ENCODE measurements at regions not wholly inside any gene's neighbourhood (a gene's known extent, or its start where the extent isn't known, plus 50 kb on each side); places are given as distances from the start of the nearest gene placed in this dataset.

DNA sequence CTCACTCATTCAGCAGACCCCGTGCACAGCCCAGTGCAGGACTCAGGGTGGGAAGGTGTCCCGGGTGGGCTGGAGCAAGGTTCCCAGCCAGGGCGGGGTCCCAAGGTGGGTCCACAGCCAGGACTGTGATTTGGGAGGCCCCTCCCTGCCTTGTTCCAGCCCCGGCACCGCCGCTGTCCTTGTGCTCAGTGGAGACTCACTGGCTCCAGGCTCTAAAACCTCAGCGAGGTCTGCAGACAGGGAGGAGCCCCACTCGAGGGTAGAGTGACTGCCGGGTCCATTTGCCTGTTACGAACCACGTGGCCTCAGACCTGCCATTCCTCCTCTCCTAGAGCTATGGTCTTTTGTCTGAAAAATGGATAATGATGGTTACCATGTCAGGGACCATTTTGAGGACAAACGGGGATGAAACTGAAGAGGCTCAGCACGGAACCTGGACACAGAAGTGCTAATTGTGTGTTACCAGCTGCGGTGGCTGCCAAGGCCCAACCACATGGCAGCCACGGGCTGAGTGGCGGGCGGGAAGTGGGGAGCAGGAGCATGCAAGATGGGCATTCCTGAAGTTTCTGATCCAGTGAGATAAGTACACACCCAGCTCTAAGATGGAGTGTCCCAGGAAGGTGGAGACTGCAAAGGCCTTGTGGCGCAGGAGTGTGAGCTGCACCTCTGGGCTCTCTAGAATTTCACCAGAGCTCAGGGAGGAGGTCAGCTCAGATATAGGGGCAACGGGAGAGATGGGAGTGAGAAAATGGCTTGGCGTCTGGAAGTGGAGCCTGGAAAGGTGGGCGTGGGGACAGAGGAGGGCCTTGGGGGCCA lies 317.6 kb downstream of the SEC14L1 start:
- DNase-seq: no peak
- Histone ChIP-seq H3K36me3 (peaks cover 0 to 12% (median 3%) of the 10 kb centered on the region in 4 donors), H3K4me1 (peaks cover 67 to 100% (median 89%) of the 10 kb centered on the region in 4 donors), H3K9me3 (no peaks in the 10 kb centered on the region), H3K27me3 (no peaks in the 10 kb centered on the region), H3K4me3 (peak overlapping the region in 2 of 4 donors; percentile 14 to 20), H3K27ac (peak overlapping the region in 4 of 5 donors; percentile 67 to 96 (median 91))
- intact Hi-C loops (cut with DNase I; ENCODE audit: low total_unique reads): no loop called here
- WGBS, 5 donors: 64 to 71% (median 68%) methylated on average over 20 to 21 of the region's 21 CpGs
- TF ChIP-seq, protein P1, sequence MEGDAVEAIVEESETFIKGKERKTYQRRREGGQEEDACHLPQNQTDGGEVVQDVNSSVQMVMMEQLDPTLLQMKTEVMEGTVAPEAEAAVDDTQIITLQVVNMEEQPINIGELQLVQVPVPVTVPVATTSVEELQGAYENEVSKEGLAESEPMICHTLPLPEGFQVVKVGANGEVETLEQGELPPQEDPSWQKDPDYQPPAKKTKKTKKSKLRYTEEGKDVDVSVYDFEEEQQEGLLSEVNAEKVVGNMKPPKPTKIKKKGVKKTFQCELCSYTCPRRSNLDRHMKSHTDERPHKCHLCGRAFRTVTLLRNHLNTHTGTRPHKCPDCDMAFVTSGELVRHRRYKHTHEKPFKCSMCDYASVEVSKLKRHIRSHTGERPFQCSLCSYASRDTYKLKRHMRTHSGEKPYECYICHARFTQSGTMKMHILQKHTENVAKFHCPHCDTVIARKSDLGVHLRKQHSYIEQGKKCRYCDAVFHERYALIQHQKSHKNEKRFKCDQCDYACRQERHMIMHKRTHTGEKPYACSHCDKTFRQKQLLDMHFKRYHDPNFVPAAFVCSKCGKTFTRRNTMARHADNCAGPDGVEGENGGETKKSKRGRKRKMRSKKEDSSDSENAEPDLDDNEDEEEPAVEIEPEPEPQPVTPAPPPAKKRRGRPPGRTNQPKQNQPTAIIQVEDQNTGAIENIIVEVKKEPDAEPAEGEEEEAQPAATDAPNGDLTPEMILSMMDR (IDR thresholded peaks at IDR 0.05): no peak

DNA sequence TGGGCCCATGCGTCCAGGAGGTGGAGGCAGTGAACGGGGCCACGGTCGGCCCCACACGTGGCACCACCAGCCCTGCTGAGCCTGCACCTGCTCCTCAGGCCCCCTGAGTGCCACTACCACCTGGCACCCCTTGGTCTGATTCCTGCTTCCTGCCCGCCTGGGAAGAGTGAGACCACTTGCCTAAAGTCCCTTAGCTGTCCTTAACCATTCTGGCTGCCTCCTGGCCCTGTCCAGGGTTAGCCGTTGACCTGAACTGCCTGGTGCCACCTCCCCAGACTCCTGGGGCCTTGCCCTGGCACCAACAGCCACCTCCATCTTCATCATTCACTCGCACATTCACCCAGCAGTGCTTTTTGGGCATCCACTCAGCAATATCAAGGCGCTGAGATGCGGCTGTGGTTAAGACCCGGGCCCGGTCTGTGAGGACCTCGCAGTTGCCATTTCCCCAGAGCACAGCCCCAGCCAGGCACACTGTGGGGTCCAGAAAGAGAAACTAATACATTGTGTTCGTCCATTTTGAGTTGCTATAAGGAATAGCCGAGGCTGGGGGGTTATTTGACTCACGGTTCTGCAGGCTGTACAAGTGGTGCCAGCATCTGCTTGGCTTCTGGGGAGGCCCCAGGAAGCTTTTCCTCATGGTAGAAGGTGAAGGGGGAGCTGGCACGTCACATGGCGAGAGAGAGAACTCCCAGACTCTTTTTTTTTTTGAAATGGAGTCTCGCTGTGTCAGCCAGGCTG lies 318.4 kb downstream of the SEC14L1 start:
- Histone ChIP-seq H3K4me1 (peaks cover 61 to 100% (median 85%) of the 10 kb centered on the region in 4 donors), H3K4me3 (no peak overlapping the region)

DNA sequence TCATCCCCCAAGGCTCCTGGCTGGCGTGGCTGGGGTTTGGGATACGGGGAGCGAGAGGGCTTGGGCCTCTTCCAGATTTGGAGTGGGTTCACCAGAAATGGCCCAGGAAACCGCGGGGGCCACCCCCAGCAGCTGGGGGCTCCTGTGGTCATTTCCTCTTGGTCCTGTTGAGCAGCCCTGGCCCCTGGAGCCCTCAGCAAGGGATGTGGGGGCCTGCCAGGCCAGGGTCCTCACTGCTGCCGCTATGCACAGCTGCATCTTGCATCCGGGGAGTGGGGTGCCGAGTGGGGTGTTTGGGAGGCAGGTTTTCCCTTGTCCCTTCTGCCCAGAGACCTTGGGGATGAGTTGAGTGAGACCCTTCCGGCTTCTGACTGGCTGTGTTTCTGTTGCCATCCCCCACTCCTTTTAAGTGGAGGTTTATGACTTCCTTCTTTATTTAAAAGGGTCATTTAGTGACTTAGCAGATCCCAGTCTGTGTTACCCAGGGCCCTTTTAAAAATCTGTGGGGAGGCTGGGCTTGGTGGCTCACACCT lies 319.8 kb downstream of the SEC14L1 start:
- DNase-seq: no peak
- WGBS, 5 donors: 57 to 62% (median 60%) methylated on average over 7 to 9 of the region's 9 CpGs
- peak overlapping the region; percentile 64 to 96 (median 89) for H3K27ac ChIP-seq
- H3K27me3 ChIP-seq: no peaks in the 10 kb centered on the region
- TF ChIP-seq EP300 (IDR thresholded peaks at IDR 0.05) (no peak), POLR2AphosphoS5 (IDR thresholded peaks at IDR 0.05) (no peak), POLR2A (IDR thresholded peaks at IDR 0.05) (no peak)
- TF ChIP-seq, protein P1 (IDR thresholded peaks at IDR 0.05): no peak
- peaks cover 59 to 100% (median 80%) of the 10 kb centered on the region in 4 donors for H3K4me1 ChIP-seq
- no peak overlapping the region for H3K4me3 ChIP-seq
- peaks cover 0 to 11% (median 2%) of the 10 kb centered on the region in 4 donors for H3K36me3 ChIP-seq
- intact Hi-C loops (cut with DNase I; ENCODE audit: low total_unique reads): no loop called here
- no peaks in the 10 kb centered on the region for H3K9me3 ChIP-seq

More for the DNA sequence above, 318.4 kb downstream of the SEC14L1 start:
- peaks cover 0 to 12% (median 3%) of the 10 kb centered on the region in 4 donors for H3K36me3 ChIP-seq
- no peak for DNase-seq
- no peaks in the 10 kb centered on the region for H3K9me3 ChIP-seq
- peak overlapping the region; percentile 9 to 96 (median 89) for H3K27ac ChIP-seq
- TF ChIP-seq POLR2A (IDR thresholded peaks at IDR 0.05): no peak
- TF ChIP-seq, protein P1 (IDR thresholded peaks at IDR 0.05): no peak
- no peak for TF ChIP-seq EP300 (IDR thresholded peaks at IDR 0.05)
- no peak for TF ChIP-seq POLR2AphosphoS5 (IDR thresholded peaks at IDR 0.05)
- no peaks in the 10 kb centered on the region for H3K27me3 ChIP-seq
- WGBS, 5 donors: 81 to 92% (median 88%) methylated on average over 18 to 19 of the region's 19 CpGs
- intact Hi-C loops (cut with DNase I; ENCODE audit: low total_unique reads): no loop called here

DNA sequence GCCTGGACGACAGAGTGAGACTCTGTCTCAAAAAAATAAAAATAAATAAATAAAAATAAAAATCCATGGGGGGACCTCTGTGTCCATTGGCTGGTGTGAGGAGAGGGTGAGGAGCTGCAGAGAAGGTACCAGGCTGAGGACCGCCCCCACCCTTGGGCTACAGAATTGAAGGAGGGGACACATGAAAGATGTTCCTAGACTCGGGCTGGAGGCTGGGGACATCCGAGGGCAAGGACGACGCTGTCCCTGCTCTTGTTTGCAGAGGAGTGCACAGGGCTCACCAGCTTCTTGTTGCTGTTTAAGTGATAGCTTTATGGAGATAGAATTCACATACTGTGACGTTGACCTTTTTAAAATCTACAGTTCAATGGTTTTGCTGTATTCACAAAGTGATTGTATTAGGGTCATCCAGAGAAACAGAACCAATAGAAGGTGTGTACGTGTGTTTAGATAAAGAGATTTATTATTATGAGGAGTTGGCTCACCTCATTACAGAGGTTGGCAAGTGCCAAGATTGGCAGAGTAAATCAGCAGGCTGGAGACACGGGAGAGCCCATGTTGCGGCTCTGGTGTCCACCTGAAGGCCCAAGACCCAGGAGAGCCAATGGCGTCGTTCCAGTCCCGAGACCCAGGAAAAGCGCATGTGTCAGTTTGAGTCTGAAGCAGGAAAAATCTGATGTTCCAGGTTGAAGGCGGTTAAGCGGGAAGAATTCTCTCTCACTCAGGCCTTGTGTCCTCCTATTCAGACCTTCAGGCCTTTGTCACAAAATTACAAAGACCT lies 320.7 kb downstream of the SEC14L1 start:
- H3K36me3 ChIP-seq: peaks cover 0 to 2% (median 0%) of the 10 kb centered on the region in 4 donors
- no peak for DNase-seq
- WGBS, 5 donors: 43 to 61% (median 48%) methylated on average over 16 of the region's 16 CpGs
- H3K4me3 ChIP-seq: no peak overlapping the region
- peak overlapping the region; percentile 48 to 96 (median 89) for H3K27ac ChIP-seq
- TF ChIP-seq POLR2A (IDR thresholded peaks at IDR 0.05) (no peak), POLR2AphosphoS5 (IDR thresholded peaks at IDR 0.05) (no peak), EP300 (IDR thresholded peaks at IDR 0.05) (no peak)
- TF ChIP-seq, protein P1 (IDR thresholded peaks at IDR 0.05): no peak
- H3K9me3 ChIP-seq: no peaks in the 10 kb centered on the region
- intact Hi-C loops (cut with DNase I; ENCODE audit: low total_unique reads): no loop called here
- peaks cover 62 to 100% (median 81%) of the 10 kb centered on the region in 4 donors for H3K4me1 ChIP-seq
- H3K27me3 ChIP-seq: no peaks in the 10 kb centered on the region

Measured in stomach (tissue), 8 donors.